ENCODE measurements at regions not wholly inside any gene's neighbourhood (a gene's known extent, or its start where the extent isn't known, plus 50 kb on each side); places are given as distances from the start of the nearest gene placed in this dataset.

DNA sequence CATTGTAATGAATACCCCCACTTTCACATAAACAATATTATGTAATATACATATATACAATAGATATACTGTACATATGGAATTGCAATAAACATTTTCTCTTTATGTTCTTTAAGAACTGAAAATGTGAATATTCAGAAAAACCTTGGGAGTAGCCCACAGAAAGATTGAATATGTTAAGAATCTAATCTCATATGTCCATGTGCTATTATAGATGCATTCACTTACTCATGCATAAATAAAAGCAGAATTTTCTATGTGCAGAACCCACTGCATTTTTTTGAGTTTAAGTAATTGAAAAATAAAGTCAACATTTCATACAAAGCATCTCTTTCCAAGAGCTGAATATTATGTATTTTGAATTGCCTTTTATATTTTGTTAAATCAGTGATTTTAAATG, 902.3 kb downstream of the PCDH19 start:
- Histone ChIP-seq H3K9ac (ENCODE audit: low read length) (no peak overlapping the region), H3K4me3 (ENCODE audit: low read length) (no peak overlapping the region), H3K79me2 (ENCODE audit: low read length) (no peaks in the 10 kb centered on the region), H3K36me3 (replicated peaks; ENCODE audit: low read depth, low read length) (no peaks in the 10 kb centered on the region), H3K27me3 (ENCODE audit: low read depth, low read length) (no peaks in the 10 kb centered on the region), H4K20me1 (ENCODE audit: insufficient read depth, low read length) (no peaks in the 10 kb centered on the region), H3K4me2 (ENCODE audit: low read length) (no peak overlapping the region), H3K27ac (ENCODE audit: low read length) (no peak overlapping the region), H3K4me1 (ENCODE audit: low read length) (no peaks in the 10 kb centered on the region), H3K9me3 (ENCODE audit: insufficient read depth, low read length) (no peaks in the 10 kb centered on the region), H2AFZ (ENCODE audit: low read depth, low read length) (no peak overlapping the region)
- no peak for TF ChIP-seq EZH2phosphoT487 (IDR thresholded peaks at IDR 0.05; ENCODE audit: low read depth)
- TF ChIP-seq, protein P1, sequence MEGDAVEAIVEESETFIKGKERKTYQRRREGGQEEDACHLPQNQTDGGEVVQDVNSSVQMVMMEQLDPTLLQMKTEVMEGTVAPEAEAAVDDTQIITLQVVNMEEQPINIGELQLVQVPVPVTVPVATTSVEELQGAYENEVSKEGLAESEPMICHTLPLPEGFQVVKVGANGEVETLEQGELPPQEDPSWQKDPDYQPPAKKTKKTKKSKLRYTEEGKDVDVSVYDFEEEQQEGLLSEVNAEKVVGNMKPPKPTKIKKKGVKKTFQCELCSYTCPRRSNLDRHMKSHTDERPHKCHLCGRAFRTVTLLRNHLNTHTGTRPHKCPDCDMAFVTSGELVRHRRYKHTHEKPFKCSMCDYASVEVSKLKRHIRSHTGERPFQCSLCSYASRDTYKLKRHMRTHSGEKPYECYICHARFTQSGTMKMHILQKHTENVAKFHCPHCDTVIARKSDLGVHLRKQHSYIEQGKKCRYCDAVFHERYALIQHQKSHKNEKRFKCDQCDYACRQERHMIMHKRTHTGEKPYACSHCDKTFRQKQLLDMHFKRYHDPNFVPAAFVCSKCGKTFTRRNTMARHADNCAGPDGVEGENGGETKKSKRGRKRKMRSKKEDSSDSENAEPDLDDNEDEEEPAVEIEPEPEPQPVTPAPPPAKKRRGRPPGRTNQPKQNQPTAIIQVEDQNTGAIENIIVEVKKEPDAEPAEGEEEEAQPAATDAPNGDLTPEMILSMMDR (IDR thresholded peaks at IDR 0.05; ENCODE audit: low read depth, low read length): no peak

DNA sequence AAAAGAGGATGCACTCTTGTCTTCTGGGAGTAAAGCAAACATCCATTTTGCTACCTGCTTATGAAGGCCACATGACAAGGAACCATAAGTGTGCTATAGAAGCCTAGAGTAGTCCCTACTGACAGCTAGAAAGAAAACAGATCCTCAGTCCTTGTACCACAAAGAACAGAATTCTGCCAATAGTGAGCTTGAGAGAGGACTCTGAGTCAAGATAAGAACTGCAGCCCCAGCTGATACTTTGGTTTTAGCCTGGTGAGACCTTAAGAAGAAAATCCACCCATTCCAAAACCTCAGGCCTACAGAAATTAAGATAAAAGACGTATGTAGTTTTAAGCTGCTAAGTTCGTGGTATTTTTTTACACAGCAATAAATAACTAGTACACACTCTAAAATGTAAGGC, 914.6 kb downstream of the PCDH19 start:
- TF ChIP-seq, protein P1 (IDR thresholded peaks at IDR 0.05; ENCODE audit: low read depth, low read length): no peak
- TF ChIP-seq EZH2phosphoT487 (IDR thresholded peaks at IDR 0.05; ENCODE audit: low read depth): no peak
- H3K27me3 ChIP-seq (ENCODE audit: low read depth, low read length): no peaks in the 10 kb centered on the region
- H3K36me3 ChIP-seq (replicated peaks; ENCODE audit: low read depth, low read length): no peaks in the 10 kb centered on the region
- no peaks in the 10 kb centered on the region for H4K20me1 ChIP-seq (ENCODE audit: insufficient read depth, low read length)
- H3K4me1 ChIP-seq (ENCODE audit: low read length): no peaks in the 10 kb centered on the region
- H3K9me3 ChIP-seq (ENCODE audit: insufficient read depth, low read length): no peaks in the 10 kb centered on the region
- H3K9ac ChIP-seq (ENCODE audit: low read length): no peak overlapping the region
- no peak overlapping the region for H3K4me3 ChIP-seq (ENCODE audit: low read length)
- no peaks in the 10 kb centered on the region for H3K79me2 ChIP-seq (ENCODE audit: low read length)
- no peak overlapping the region for H3K27ac ChIP-seq (ENCODE audit: low read length)
- no peak overlapping the region for H2AFZ ChIP-seq (ENCODE audit: low read depth, low read length)
- H3K4me2 ChIP-seq (ENCODE audit: low read length): no peak overlapping the region

DNA sequence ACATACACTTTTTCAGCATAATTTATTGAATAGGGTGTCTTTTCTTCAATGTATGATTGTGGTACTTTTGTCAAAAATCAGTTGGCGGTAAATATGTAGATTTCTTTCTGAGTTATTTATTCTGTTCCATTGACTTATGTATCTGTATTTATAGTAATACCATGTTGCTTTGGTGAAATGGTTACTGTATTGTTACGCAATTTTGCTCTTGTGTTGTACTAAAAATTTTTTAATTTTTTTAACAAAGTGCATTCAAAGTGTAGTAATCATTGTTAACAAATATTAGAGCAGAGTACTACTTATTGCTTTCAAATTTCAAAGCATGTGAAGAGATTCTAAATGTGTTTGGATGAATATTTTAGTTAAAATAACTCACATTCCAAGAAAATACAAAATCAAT, 915.4 kb downstream of the PCDH19 start:
- Histone ChIP-seq H3K4me1 (ENCODE audit: low read length) (no peaks in the 10 kb centered on the region), H2AFZ (ENCODE audit: low read depth, low read length) (no peak overlapping the region), H3K4me3 (ENCODE audit: low read length) (no peak overlapping the region), H3K9me3 (ENCODE audit: insufficient read depth, low read length) (no peaks in the 10 kb centered on the region), H3K4me2 (ENCODE audit: low read length) (no peak overlapping the region), H3K36me3 (replicated peaks; ENCODE audit: low read depth, low read length) (no peaks in the 10 kb centered on the region), H3K27ac (ENCODE audit: low read length) (no peak overlapping the region), H3K9ac (ENCODE audit: low read length) (no peak overlapping the region), H3K79me2 (ENCODE audit: low read length) (no peaks in the 10 kb centered on the region), H3K27me3 (ENCODE audit: low read depth, low read length) (no peaks in the 10 kb centered on the region), H4K20me1 (ENCODE audit: insufficient read depth, low read length) (no peaks in the 10 kb centered on the region)
- TF ChIP-seq EZH2phosphoT487 (IDR thresholded peaks at IDR 0.05; ENCODE audit: low read depth): no peak
- TF ChIP-seq, protein P1 (IDR thresholded peaks at IDR 0.05; ENCODE audit: low read depth, low read length): no peak

DNA sequence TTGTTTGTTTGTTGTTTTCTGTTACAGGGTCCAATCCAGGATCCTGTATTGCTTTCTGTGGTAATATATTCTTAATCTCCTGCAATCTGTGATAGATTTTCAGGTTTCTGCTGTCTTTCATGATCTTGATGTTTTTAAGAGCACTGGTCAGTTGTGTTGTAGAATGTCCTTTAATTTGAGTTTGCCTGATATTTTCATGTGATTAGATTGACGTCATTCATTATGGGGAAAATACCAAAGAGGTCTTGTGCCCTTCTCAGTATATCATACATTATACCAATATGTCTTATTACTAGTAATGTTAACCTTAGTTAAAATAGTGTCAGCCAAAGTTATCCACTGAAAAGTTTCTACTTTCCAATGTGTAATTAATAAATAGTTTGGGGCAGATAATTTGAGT, 929.3 kb downstream of the PCDH19 start:
- Histone ChIP-seq H4K20me1 (ENCODE audit: insufficient read depth, low read length) (no peaks in the 10 kb centered on the region), H3K79me2 (ENCODE audit: low read length) (no peaks in the 10 kb centered on the region), H3K27me3 (ENCODE audit: low read depth, low read length) (no peaks in the 10 kb centered on the region), H3K4me1 (ENCODE audit: low read length) (no peaks in the 10 kb centered on the region), H3K4me2 (ENCODE audit: low read length) (no peak overlapping the region), H3K36me3 (replicated peaks; ENCODE audit: low read depth, low read length) (no peaks in the 10 kb centered on the region), H3K9me3 (ENCODE audit: insufficient read depth, low read length) (no peaks in the 10 kb centered on the region), H3K9ac (ENCODE audit: low read length) (no peak overlapping the region), H3K27ac (ENCODE audit: low read length) (no peak overlapping the region), H2AFZ (ENCODE audit: low read depth, low read length) (no peak overlapping the region), H3K4me3 (ENCODE audit: low read length) (no peak overlapping the region)
- no peak for TF ChIP-seq EZH2phosphoT487 (IDR thresholded peaks at IDR 0.05; ENCODE audit: low read depth)
- TF ChIP-seq, protein P1 (IDR thresholded peaks at IDR 0.05; ENCODE audit: low read depth, low read length): no peak

Data from OCI-LY3 (cell line).